ENCODE measurements at regions not wholly inside any gene's neighbourhood (a gene's known extent, or its start where the extent isn't known, plus 50 kb on each side); places are given as distances from the start of the nearest gene placed in this dataset.
"Not testable (repeated sequence)": the region's sequence is repeated elsewhere in the genome, so short reads cannot be mapped to it uniquely, and the experiment has no call there.

GRCh38 chr12:112627851-112628250 is 163.7 kb upstream of the RPH3A start:
- CTCF ChIA-PET = no interaction called here
- POLR2A ChIA-PET = no interaction called here
- no peak for TF ChIP-seq CTCF (IDR thresholded peaks at IDR 0.05; ENCODE audit: control extremely low read depth, extremely low read depth, low read depth, missing control alignments)
- no peak for DNase-seq (ENCODE audit: extremely low spot score)

DNA sequence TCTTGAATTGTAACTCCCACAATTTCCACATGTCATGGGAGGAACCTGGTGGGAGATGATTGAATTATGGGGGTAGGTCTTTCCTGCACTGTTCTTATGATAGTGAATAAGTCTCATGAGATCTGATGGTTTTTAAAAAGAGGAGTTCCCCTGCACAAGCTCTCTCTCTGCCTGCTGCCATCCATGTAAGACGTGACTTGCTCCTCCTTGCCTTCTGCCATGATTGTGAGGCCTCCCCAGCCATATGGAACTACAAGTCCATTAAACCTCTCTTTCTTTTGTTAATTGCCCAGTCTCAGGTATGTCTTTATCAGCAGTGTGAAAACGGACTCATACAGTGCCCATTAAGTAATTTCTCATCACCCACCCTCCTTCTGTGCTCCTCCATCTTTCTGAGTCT is 159.6 kb upstream of the RPH3A start:
- CTCF ChIA-PET; DNase-seq (ENCODE audit: extremely low spot score); POLR2A ChIA-PET: not testable (repeated sequence)

- no peak for TF ChIP-seq CTCF (IDR thresholded peaks at IDR 0.05; ENCODE audit: control extremely low read depth, extremely low read depth, low read depth, missing control alignments)
- CTCF ChIA-PET = no interaction called here
These were observed 156.5 kb upstream of the RPH3A start for GRCh38 chr12:112635036-112635435.

GRCh38 chr12:112638420-112638819 is 153.1 kb upstream of the RPH3A start:
- no peak for TF ChIP-seq CTCF (IDR thresholded peaks at IDR 0.05; ENCODE audit: control extremely low read depth, extremely low read depth, low read depth, missing control alignments)
- ChIA-PET CTCF (no interaction called here), POLR2A (no interaction called here)
- DNase-seq (ENCODE audit: extremely low spot score) = no peak

More at GRCh38 chr12:112635036-112635435, 156.5 kb upstream of the RPH3A start:
- POLR2A ChIA-PET = no interaction called here
- no peak for DNase-seq (ENCODE audit: extremely low spot score)

GRCh38 chr12:112645586-112645985 is 146.0 kb upstream of the RPH3A start:
- ChIA-PET POLR2A (no interaction called here), CTCF (no interaction called here)
- DNase-seq (ENCODE audit: extremely low spot score) = no peak
- TF ChIP-seq CTCF (IDR thresholded peaks at IDR 0.05; ENCODE audit: control extremely low read depth, extremely low read depth, low read depth, missing control alignments) = no peak

- TF ChIP-seq CTCF (IDR thresholded peaks at IDR 0.05; ENCODE audit: control extremely low read depth, extremely low read depth, low read depth, missing control alignments) = no peak
- DNase-seq (ENCODE audit: extremely low spot score) = no peak
- ChIA-PET POLR2A (no interaction called here), CTCF (no interaction called here)
These were observed 135.4 kb upstream of the RPH3A start for GRCh38 chr12:112656141-112656540.

DNA sequence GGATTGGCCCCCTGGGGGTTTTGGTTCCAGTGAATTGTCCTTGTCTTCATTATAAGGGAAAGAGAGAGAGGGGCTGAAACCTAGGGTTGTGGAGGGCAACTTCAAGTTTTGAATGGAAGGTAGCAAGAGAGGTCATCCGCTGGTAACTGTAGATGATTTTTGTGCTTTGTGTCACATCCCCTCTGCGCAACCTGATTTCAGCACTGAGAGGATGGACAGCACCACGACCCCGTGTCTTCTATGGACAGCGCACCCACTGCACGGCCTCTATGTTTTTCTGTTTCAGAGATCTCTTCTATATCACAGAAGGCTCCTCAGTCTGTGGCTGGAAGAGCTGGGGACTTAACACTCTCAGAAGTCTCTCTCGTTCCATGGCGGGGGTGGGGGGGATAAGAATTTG is 127.0 kb upstream of the RPH3A start:
- ChIA-PET POLR2A (no interaction called here), CTCF (interaction anchor here (1.2 kb wide), 1 partner anchor 20 kb away, joined by 3 read pairs; no protein-coding TSS in a partner anchor)
- no peak for DNase-seq (ENCODE audit: extremely low spot score)
- TF ChIP-seq CTCF (IDR thresholded peaks at IDR 0.05; ENCODE audit: control extremely low read depth, extremely low read depth, low read depth, missing control alignments) = no peak

Data from GM10248 (cell line).